NCI-H2227 (cell line): ENCODE measurements at regions not wholly inside any gene's neighbourhood (a gene's known extent, or its start where the extent isn't known, plus 50 kb on each side); places are given as distances from the start of the nearest gene placed in this dataset.
"Not testable (repeated sequence)": the region's sequence is repeated elsewhere in the genome, so short reads cannot be mapped to it uniquely, and the experiment has no call there.

Source experiments
- DNase-seq: peaks from one replicate; lab custom pipeline; 2025; ENCODE audit not compliant: unreplicated experiment; lab: John Stamatoyannopoulos, UW

DNA sequence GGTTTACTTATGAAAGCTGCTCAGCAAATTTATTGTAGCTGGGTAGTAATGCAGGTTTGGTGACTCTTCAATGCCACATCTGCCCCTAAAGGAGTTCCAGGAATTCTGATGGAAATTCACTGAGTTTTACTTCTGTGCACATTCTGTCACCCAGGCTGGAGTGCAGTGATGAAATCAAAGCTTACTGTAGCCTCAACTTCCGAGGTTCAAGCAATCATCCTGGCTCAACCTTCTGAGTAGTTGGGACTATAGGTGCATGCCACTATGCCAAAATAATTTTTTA is 150.6 kb upstream of the RUNX1 start:
- no peak for DNase-seq

DNA sequence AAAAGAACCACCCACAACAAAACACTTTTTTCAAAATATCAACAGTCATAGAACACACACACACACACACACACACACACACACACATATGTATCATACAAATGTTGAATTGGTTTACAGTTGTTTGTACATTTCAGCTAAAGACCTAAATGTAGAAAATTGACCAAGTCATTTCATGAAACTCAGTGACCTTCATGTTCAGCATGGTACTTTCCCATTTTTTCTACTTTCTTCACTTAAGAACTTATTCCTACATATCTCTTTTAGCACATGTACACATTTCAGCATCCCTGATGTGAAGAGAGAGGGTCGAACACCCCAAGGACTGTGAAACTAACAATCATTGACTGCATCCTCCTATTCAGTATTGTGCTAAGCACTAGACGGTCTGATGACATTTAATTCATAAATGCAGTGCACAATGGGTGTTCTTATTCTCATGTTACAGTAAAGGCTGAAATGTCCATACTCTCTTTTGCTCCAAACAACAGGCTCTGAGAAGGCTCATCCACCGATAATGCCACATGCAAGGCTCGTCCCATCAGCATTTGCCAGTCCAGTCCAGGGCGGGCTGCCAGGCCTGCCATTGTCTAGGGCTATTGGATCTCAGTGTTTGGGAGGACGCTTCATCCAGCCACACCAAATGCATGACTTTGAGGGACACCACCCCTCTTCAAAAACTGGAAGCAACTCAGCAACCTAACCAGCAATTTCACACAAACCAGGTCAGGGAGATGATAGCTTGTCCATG is 150.1 kb upstream of the RUNX1 start:
- DNase-seq, result no peak

DNA sequence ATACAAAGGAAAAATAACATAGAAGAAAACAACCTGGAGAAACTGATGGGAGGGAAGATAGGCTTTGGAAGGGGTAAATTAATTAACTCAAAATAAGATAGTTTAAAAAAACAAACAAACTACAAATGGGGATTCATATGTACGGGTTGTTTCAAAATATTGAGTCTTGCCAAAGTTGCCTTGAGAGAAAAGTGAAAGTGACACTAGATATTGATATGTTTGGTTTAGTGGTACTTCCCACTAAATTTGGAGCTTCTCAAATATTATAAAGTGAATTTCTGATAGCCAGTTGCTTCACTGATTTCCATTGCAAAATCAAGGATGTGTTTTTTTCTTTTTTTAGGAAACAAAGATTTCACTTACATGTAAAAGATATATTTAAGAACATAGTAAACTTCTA is 149.5 kb upstream of the RUNX1 start:
- no peak for DNase-seq

DNA sequence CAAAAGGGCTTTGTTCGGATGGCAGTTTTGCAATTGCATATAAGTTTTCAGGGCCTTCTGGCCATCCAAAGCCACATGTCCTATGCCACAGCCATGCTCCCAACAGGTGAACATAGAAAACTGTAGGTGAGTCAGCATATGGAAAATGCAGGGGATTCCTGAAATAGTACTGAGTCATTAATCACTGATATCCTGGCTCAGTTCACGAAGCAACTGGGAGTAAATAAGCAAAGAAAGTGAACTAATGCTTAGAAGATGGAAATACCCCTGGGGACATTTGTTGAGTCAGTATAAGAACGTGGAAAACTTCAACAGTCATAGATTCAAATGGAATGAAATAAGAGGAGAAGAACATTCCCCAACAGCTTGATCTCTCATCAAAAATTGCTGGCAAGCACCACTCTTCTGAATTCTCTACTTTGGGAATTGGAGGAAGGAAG is 148.9 kb upstream of the RUNX1 start:
- no peak for DNase-seq

DNA sequence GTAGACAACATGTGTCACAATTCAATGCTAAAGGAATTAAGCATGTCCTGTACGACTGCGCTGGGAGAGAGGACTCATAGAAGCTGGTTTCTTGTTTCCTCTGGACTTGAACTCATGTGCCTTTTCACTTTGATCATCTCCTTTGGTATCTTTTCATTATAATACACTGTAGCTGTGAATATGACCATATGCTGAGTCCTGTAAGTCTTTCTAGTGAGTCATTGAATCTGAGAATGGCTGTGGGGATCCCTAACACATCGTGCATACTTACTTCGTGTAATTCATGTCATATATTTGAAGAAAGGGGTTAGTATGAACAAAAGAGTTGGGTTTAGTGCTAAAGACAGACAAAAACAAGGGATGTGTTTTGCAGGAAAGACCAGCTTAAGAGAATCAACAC is 148.1 kb upstream of the RUNX1 start:
- DNase-seq, result no peak

DNA sequence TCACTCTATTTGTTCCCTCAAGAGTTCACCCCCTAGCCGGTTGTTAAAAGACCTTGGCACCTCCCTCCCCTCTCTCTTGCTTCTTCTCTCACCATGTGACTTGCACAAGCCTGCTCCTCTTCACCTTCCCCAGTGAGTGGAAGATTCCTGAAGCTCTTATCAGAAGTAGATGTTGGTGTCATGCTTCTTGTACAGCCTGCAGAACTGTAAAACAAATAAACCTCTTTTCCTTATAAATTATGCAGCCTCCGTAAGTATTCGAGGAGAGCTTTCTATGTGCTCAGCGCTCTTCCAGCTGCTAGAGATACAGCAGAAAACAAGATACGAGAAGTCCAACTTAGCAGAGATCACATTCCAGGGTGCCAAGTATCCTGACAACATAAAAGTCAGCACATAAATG is 147.0 kb upstream of the RUNX1 start:
- no peak for DNase-seq

DNA sequence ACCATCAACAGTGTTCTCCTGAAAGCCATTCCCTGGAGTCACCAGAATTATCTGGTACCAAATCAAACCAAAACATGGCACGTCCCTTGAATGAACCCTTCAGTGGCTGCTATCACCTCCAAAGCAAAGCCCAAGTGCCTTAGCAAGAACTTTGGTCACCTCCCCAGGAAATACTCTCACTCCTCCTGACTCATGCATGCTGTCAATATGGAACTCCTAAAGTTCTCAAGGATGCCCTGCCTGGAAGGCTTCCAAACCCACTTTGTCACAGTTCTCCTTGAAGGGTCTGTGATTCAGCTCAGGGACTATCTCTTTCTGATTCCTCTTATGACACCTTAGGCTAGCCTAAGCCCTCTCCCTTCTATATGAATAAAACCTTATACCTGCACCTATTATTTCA is 146.1 kb upstream of the RUNX1 start:
- DNase-seq, result no peak

DNA sequence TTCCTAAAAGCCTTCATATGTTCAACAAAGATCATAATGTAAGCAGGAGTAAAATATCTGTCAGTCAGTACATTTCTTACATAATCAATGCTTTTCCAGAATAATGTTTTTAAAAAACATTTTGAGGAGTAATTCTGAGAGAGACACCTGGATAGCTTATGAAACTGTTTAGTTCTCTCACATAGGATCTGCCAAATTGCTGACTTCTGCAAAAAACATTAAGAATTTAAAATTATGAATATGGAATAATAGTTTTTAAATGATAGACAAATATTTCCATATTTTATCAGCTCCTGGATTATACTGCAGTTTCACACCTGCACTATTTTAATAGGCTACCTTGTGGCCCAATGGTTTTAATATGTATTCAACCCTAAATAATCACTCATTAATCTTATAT is 142.7 kb upstream of the RUNX1 start:
- no peak for DNase-seq

DNA sequence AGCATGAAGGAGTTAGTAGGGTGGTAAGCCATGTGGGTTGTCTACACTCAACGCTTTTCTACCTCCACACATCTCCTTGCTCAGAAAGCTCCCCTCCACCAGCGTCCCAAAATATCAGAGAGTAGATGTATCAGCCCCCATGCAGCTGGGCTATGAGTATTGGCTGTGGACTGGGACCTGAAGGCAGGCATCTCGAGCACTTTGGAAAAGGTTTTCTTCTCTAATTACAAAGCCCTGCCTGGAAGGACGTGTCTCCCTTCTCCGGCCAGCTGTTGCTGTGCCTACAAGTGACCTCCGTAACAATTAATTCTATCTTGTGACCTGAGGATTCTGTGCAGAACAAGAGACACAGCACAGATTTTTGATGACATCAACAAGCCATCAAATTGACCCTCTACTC is 142.0 kb upstream of the RUNX1 start:
- no peak for DNase-seq

DNA sequence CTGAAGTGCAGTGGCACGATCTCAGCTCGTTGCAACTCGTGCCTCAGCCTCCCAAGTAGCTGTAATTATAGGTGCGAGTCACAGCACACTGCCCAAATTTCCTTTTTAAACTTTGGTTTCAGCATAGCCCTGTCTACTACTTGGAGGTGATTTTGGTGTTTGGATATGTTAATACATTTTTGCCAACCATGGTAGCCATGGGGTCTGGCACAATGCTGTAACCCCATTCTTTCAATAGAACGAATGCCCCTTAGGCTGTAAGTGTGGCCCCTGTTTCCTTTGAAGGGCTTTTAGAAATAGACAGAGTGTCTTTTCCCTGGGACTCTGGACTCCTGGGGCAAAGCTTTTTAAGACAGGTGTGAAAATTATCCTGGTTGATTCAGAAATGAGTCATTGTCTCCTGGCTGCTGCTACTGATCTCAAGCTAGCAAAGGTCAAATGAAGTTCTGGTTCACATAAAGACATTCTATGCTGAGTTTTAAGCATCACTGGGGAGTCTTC is 141.1 kb upstream of the RUNX1 start:
- no peak for DNase-seq

DNA sequence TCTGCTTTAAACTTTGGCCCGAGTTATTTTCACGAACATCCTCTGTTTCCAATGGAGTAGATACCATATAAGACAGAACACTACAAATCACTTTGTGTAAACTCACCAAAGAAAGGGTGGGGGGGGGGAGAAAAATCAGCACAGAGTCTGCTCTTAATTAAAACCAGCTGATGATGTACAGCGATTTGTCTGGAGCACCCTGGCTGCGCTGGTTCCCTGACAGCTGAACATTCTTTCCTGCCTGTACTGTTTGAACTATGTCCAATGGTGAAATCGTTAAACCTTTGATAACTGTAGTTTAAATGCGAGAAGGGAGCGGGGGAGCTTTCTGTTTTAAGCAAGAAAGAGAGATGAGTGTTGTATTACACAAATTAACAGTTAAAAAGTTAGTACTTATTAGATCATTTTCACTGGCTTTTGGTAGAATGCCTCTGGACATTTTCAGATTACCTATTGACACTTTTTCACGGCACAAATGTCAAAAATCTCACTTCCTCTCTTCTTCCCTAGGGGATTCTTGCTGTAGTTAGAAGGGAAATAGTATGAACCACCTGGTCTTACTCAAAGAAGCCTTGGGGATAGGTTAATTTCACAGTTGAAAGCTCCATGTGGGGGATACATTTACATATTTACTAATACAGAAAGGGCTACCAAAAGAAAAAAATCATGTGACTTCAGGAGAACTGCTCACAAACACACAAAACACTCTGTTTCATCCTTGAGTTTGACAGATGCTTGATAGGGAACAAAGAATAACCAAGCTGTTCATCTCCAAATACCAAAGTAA is 140.2 kb upstream of the RUNX1 start:
- DNase-seq, result no peak

DNA sequence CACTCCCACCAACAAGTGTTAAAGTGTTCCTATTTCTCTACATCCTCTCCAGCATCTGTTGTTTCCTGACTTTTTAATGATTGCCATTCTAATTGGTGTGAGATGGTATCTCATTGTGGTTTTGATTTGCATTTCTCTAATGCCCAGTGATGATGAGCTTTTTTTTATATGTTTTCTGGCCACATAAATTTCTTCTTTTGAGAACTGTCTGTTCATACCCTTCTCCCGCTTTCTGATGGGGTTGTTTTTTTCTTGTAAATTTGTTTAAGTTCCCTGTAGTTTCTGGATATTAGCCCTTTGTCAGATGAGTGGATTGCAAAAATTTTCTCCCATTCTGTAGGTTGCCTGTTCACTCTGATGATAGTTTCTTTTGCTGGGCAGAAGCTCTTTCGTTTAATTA is 134.3 kb upstream of the RUNX1 start:
- not testable (repeated sequence) for DNase-seq

DNA sequence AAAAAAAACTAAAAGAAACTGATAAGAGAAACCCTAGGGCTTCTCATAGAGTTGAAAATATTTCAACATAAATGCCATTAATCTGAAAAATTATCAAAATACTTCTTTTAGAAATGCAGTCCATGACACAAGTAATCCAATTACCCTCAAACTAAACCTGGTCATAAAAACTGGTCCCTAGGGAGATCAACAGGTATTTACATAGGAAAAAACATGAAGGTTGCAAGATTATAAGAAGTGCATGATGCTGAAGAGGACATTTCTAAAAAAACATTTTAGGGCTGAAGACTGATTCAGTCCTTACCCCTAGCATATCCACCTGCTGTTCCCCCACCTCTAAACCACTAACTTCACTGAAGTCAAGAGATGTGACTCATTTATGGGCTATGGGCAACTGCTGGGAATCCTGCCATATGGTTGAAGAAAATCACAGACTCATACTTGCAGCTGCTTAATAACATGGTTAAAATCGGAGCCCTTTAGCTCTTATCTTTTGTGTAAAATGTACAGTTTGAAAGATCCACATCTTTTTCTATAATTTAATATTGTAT is 131.0 kb upstream of the RUNX1 start:
- no peak for DNase-seq

DNA sequence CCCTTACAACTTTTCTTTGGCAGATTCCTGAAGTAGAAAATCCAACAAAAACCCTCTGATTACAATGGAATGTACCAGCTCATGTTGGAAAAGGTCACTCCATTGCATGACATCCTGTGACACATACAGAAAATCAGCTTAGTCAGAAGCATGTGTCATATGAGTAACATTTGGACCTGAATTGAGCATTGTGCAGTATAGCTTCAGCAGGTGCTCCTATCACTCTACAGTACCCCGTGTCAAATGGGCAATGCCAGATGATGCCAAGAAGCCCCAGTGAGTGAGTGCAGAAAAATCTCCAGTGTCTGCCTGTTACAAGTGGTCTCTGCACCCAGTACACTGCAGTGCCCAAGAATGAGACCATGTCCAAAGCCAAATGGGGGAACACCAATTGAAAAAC is 129.7 kb upstream of the RUNX1 start:
- no peak for DNase-seq

DNA sequence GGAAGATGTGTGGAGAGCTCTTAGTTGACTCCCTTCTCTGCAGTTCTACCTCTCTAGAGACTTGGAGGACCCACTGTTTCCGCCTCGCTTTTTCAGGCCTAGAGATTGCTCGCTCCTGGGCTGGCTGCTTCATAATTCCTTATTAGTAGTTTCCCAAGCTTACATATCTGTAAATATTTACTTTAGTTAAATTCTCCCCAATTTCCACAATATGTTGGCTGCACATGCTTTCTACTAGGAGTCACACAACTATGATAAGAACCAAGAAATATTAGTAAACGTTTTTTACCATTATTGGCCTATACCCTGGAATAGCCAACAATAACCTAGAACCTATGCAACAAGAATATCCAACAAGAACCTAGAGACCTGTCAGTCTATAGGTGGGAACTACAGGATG is 129.0 kb upstream of the RUNX1 start:
- DNase-seq, result no peak

DNA sequence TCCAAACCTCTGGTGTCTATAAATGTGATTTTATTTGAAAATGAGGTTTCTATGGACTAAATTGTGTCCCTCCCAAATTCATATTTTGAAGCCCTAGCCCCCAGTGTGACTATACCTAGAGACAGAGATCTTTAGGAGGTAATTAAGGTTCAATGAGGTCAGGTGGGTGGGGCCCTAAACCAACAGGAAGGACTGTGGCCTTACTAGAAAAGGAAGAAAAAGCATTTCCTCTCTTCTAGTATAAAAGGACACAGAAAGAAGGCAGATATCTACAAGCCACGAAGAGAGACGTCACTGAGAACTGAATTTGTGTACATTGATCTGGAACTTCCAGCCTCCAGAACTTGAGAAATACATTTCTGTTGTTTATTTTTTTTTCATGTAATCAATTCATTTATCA is 123.1 kb upstream of the RUNX1 start:
- no peak for DNase-seq

DNA sequence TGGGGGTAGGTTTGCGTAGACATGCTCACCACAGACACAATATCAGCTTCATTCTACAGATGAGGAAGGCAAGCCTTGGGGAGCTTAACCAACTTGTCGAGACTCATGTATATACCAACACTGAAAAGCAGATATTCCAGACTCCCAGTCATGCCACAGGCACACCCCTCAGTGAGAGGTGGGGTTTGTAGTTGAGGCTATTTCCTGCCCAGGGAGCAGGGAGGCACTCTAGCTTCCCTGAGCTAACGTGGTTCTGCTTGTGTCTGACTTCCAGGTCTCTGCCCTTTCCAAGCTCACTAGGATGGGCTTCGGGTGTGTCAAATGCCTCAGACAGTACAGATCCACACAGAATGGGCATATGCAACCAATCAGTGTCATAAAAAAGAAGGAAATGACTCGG is 122.3 kb upstream of the RUNX1 start:
- no peak for DNase-seq

DNA sequence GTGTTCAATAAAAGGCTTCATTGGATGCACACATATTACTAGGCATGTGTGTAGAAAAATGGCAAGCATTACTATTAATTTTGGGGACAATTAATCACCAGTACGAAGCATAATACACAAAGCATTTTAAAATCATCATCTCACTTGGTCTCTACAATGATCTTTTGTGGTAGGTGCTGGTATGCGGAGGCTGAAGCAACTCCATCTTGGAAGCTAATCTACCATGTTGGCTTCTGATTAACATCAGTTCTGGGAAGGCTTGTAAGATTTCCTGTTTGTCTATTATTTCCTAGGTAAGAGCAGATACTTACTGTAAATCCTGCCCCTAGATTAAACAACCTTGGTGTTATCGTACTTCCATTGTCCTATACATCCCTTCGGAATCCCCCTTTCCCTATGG is 121.7 kb upstream of the RUNX1 start:
- no peak for DNase-seq

DNA sequence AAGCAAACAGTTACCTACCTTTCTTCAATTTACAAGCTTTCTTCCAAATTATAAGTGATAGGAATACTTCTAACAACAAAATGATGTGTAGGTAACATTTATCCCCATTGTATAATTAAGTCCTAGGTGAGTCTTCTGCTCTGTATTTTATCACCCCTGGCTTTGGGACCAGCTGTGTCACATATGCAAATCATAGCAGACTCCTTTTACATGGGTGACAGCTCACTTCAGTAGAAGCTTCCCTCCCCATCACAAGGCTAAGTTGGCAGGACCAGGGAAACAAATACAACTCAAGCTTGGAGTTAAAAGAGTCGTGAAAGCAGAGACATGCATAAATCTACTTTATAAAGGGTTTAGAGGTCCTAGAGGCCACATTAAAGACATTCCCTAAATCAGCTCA is 121.1 kb upstream of the RUNX1 start:
- DNase-seq, result no peak

DNA sequence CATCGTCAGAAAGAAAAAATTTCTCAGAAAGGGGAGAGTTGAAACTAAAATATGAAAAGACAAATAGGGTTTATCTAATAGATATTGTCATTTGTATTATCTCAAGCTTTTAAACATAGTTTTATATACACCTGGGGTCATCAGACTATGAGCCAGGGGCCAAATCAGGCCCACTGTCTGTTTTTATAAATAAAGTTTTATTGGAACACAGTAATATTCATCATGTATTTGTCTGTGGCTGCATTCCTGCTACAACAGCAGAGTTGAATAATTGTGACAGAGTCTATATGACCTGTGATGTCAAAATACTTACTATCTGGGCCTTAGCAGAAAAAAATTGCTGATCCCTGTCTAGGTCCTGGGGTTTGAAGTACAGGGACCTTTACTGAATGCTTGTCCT is 120.5 kb upstream of the RUNX1 start:
- no peak for DNase-seq

DNA sequence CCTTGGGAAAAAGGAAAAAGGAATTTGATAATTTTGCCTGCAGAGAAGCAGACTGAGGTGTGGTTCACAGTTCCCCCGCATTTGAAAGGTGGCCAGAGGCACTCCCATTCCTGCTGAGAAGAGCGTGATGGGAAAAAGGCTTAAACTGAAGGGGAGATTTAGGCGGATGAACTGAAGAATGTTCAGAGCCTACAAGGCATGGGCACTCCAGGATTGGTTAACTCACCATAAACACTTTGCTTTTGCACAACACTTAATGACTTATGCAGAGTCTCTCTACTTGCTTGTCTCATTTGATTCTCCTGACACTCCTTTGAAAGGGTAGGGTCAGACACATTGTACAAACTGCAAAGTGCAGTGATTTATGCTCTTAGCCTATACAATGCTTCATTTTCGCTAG is 119.6 kb upstream of the RUNX1 start:
- DNase-seq, result no peak

DNA sequence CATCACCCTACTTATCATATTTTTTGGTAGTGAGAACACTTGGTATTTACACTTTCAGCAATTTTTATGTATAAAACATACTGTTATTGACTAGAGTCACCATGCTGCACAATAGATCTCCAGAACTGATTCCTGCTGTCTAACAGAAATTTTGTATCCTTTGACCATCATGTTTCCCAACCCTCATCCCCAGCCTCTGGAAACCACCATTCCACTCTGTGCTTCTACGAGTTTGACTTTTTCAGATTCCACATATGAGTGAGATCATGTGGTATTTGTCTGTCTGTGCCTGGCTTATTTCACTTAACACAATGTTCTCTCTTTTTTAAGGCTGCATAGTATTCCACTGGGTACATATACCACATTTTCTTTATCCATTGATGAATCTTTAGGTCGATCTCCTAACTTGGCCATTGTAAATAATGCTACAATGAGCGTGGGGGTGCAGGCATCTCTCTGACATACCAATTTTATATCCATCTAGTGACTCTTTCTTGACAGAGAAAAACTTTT is 115.9 kb upstream of the RUNX1 start:
- DNase-seq, result no peak
